Panc1 (cell line): ENCODE measurements at regions not wholly inside any gene's neighbourhood (a gene's known extent, or its start where the extent isn't known, plus 50 kb on each side); places are given as distances from the start of the nearest gene placed in this dataset.

ENCODE experiments used
- CTCF ChIP-seq: fragments of 450-650 bp; IDR thresholded peaks from 2 replicates; pipeline ENCODE4 v1.5.1; 2017; ENCODE audit warnings: mild to moderate bottlenecking
- POLR2AphosphoS5 ChIP-seq: IDR thresholded peaks from 2 replicates; pipeline ENCODE4 v1.6.1; 2012; ENCODE audit warnings: mild to moderate bottlenecking, low read depth, low read length, moderate library complexity

GRCh38 chr18:75694292-75694691 is 266.8 kb upstream of the SMIM21 start:
- TF ChIP-seq CTCF (no peak), POLR2AphosphoS5 (no peak)
